ENCODE measurements at regions not wholly inside any gene's neighbourhood (a gene's known extent, or its start where the extent isn't known, plus 50 kb on each side); places are given as distances from the start of the nearest gene placed in this dataset.

DNA sequence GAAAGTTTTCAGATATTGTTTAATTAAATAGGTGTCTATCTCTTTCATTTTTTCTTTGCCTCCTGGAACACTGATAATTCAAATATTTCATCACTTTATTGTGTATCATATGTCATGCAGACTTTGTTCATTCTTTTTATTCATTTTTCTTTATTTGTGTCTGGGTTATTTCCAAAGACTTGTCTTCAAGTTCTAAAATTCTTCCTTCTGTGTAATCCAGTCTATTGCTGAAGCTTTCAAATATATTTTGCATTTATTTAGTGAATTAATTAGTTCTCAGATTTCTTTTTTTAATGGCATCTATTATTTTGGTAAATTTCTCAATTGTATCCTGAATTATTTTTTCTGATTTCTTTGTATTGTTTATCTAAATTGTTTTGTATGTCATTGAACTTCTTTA is 70.1 kb downstream of the ZNF330 start:
- H3K27me3 ChIP-seq (ENCODE audit: control insufficient read depth in 3 of 3, insufficient read depth in 3 of 3, low read length in 2 of 3), result no peaks in the 10 kb centered on the region
- H3K36me3 ChIP-seq (ENCODE audit: control insufficient read depth in 4 of 4, insufficient read depth in 4 of 4, low read length in 4 of 4), result no peaks in the 10 kb centered on the region
- TF ChIP-seq, protein P1, sequence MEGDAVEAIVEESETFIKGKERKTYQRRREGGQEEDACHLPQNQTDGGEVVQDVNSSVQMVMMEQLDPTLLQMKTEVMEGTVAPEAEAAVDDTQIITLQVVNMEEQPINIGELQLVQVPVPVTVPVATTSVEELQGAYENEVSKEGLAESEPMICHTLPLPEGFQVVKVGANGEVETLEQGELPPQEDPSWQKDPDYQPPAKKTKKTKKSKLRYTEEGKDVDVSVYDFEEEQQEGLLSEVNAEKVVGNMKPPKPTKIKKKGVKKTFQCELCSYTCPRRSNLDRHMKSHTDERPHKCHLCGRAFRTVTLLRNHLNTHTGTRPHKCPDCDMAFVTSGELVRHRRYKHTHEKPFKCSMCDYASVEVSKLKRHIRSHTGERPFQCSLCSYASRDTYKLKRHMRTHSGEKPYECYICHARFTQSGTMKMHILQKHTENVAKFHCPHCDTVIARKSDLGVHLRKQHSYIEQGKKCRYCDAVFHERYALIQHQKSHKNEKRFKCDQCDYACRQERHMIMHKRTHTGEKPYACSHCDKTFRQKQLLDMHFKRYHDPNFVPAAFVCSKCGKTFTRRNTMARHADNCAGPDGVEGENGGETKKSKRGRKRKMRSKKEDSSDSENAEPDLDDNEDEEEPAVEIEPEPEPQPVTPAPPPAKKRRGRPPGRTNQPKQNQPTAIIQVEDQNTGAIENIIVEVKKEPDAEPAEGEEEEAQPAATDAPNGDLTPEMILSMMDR (IDR thresholded peaks at IDR 0.05; ENCODE audit: control extremely low read depth, extremely low read depth), result no peak
- H3K9me3 ChIP-seq (ENCODE audit: control insufficient read depth in 4 of 4, insufficient read depth in 3 of 4, low read length in 3 of 4), result no peaks in the 10 kb centered on the region
- no peak overlapping the region for H3K27ac ChIP-seq (ENCODE audit: low read depth in 1 of 2, low read length in 1 of 2)
- no peak overlapping the region for H3K9ac ChIP-seq (ENCODE audit: insufficient read depth in 1 of 2, low read length in 2 of 2)
- ATAC-seq (ENCODE audit: insufficient read depth, low FRiP score) (no peak), DNase-seq (no peak)
- H3K4me3 ChIP-seq, result no peak overlapping the region
- no peaks in the 10 kb centered on the region for H3K4me1 ChIP-seq (ENCODE audit: control insufficient read depth in 5 of 5, insufficient read depth in 5 of 5, low read length in 5 of 5)

GRCh38 chr4:141294306-141294705 is 73.6 kb downstream of the ZNF330 start:
- H3K36me3 ChIP-seq (ENCODE audit: control insufficient read depth in 4 of 4, insufficient read depth in 4 of 4, low read length in 4 of 4), result no peaks in the 10 kb centered on the region
- WGBS, 2 donors, result 64 to 77% methylated on average over 2 of the region's 2 CpGs

GRCh38 chr4:141301216-141301615 is 80.5 kb downstream of the ZNF330 start:
- H3K4me1 ChIP-seq (ENCODE audit: control insufficient read depth in 5 of 5, insufficient read depth in 5 of 5, low read length in 5 of 5), result peaks cover 0 to 6% (median 0%) of the 10 kb centered on the region in 5 donors
- DNase-seq (peak in 2 of 3 donors; percentile 5 to 6), ATAC-seq (ENCODE audit: insufficient read depth, low FRiP score) (no peak)
- H3K27me3 ChIP-seq (ENCODE audit: control insufficient read depth in 3 of 3, insufficient read depth in 3 of 3, low read length in 2 of 3), result no peaks in the 10 kb centered on the region
- TF ChIP-seq, protein P1 (IDR thresholded peaks at IDR 0.05; ENCODE audit: control extremely low read depth, extremely low read depth), result no peak
- H3K4me3 ChIP-seq, result no peak overlapping the region
- no peak overlapping the region for H3K9ac ChIP-seq (ENCODE audit: insufficient read depth in 1 of 2, low read length in 2 of 2)
- peak overlapping the region in 1 of 2 donors; percentile 9 for H3K27ac ChIP-seq (ENCODE audit: low read depth in 1 of 2, low read length in 1 of 2)
- WGBS, 2 donors, result 79 to 88% methylated on average over 2 of the region's 2 CpGs
- H3K36me3 ChIP-seq (ENCODE audit: control insufficient read depth in 4 of 4, insufficient read depth in 4 of 4, low read length in 4 of 4), result no peaks in the 10 kb centered on the region
- H3K9me3 ChIP-seq (ENCODE audit: control insufficient read depth in 4 of 4, insufficient read depth in 3 of 4, low read length in 3 of 4), result no peaks in the 10 kb centered on the region

More at GRCh38 chr4:141294306-141294705, 73.6 kb downstream of the ZNF330 start:
- Histone ChIP-seq H3K27me3 (ENCODE audit: control insufficient read depth in 3 of 3, insufficient read depth in 3 of 3, low read length in 2 of 3) (no peaks in the 10 kb centered on the region), H3K9me3 (ENCODE audit: control insufficient read depth in 4 of 4, insufficient read depth in 3 of 4, low read length in 3 of 4) (no peaks in the 10 kb centered on the region), H3K4me1 (ENCODE audit: control insufficient read depth in 5 of 5, insufficient read depth in 5 of 5, low read length in 5 of 5) (no peaks in the 10 kb centered on the region), H3K27ac (ENCODE audit: low read depth in 1 of 2, low read length in 1 of 2) (no peak overlapping the region), H3K9ac (ENCODE audit: insufficient read depth in 1 of 2, low read length in 2 of 2) (no peak overlapping the region), H3K4me3 (no peak overlapping the region)
- DNase-seq (no peak), ATAC-seq (ENCODE audit: insufficient read depth, low FRiP score) (no peak)
- TF ChIP-seq, protein P1 (IDR thresholded peaks at IDR 0.05; ENCODE audit: control extremely low read depth, extremely low read depth), result no peak

DNA sequence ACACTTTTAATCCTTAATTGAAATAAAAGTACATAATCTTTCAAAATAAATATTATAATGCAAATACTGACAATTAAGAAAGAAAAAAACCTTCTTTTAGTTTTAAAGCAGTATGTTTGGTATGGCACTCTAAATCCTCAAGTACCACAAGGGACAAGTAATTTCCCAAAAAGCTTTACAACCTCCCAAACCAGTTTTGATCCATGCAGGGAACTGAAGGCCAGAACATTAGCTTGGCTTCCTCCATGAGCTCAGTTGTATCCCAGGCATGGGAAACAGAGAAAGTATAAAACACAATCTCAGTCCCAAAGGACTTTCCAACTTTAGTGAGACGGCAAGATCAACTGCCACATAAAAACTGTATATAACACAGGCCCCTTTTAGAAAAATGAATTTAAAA is 82.2 kb downstream of the ZNF330 start:
- H3K27ac ChIP-seq (ENCODE audit: low read depth in 1 of 2, low read length in 1 of 2), result no peak overlapping the region
- no peak for ATAC-seq (ENCODE audit: insufficient read depth, low FRiP score)
- peaks cover 0 to 2% (median 0%) of the 10 kb centered on the region in 3 donors for H3K27me3 ChIP-seq (ENCODE audit: control insufficient read depth in 3 of 3, insufficient read depth in 3 of 3, low read length in 2 of 3)
- peaks cover 0 to 6% (median 0%) of the 10 kb centered on the region in 5 donors for H3K4me1 ChIP-seq (ENCODE audit: control insufficient read depth in 5 of 5, insufficient read depth in 5 of 5, low read length in 5 of 5)
- TF ChIP-seq, protein P1 (IDR thresholded peaks at IDR 0.05; ENCODE audit: control extremely low read depth, extremely low read depth), result no peak
- H3K9me3 ChIP-seq (ENCODE audit: control insufficient read depth in 4 of 4, insufficient read depth in 3 of 4, low read length in 3 of 4), result no peaks in the 10 kb centered on the region
- DNase-seq, result peak in 2 of 3 donors; percentile 26 to 59
- H3K9ac ChIP-seq (ENCODE audit: insufficient read depth in 1 of 2, low read length in 2 of 2), result no peak overlapping the region
- H3K36me3 ChIP-seq (ENCODE audit: control insufficient read depth in 4 of 4, insufficient read depth in 4 of 4, low read length in 4 of 4), result no peaks in the 10 kb centered on the region
- WGBS, 2 donors, result 73 to 75% methylated on average over 1 of the region's 1 CpG
- H3K4me3 ChIP-seq, result no peak overlapping the region

Measured in lung (tissue), 11 donors.